ENCODE measurements at regions not wholly inside any gene's neighbourhood (a gene's known extent, or its start where the extent isn't known, plus 50 kb on each side); places are given as distances from the start of the nearest gene placed in this dataset.

- TF ChIP-seq SMARCA5 (IDR thresholded peaks at IDR 0.05) = no peak
Observed at GRCh38 chr18:29154758-29155725, 978.1 kb upstream of the CDH2 start (continued).

- BruUV-seq (replicated peaks) = no TSS peak
- in situ Hi-C loops (cut with MboI) = no loop called here
- Histone ChIP-seq H3K4me2 (ENCODE audit: control insufficient read depth, insufficient read depth) (no peak overlapping the region), H3K4me3 (no peak overlapping the region), H3K79me2 (ENCODE audit: control insufficient read depth, insufficient read depth, low read length) (no peaks in the 10 kb centered on the region), H3K9ac (ENCODE audit: control insufficient read depth, insufficient read depth, low read length) (no peak overlapping the region), H4K20me1 (ENCODE audit: control insufficient read depth, insufficient read depth) (no peaks in the 10 kb centered on the region), H3K27ac (ENCODE audit: control insufficient read depth, insufficient read depth) (no peak overlapping the region), H3K4me1 (ENCODE audit: control insufficient read depth, insufficient read depth, low read length) (no peaks in the 10 kb centered on the region), H3K9me3 (replicated peaks; ENCODE audit: control insufficient read depth, insufficient read depth, low read length) (no peaks in the 10 kb centered on the region), H3K36me3 (ENCODE audit: control insufficient read depth in 2 of 2, insufficient read depth in 2 of 2, low read length in 1 of 2) (no peaks in the 10 kb centered on the region), H3K27me3 (replicated peaks in 1 of 2; ENCODE audit: control insufficient read depth in 2 of 2, insufficient read depth in 2 of 2, low read length in 1 of 2) (no peaks in the 10 kb centered on the region), H2AFZ (ENCODE audit: control insufficient read depth, low read depth, low read length) (no peak overlapping the region)
- intact Hi-C loops (cut with micrococcal nuclease; ENCODE audit: unreplicated experiment) = no loop called here
- POLR2A ChIA-PET = no interaction called here
- FAIRE-seq (no peak), ATAC-seq (no peak), DNase-seq (ENCODE audit: low read depth, low spot score) (no peak)
- 82% methylated on average over 1 of the region's 1 CpG for WGBS (ENCODE audit: insufficient coverage, insufficient replicate concordance, low lambda C conversion rate, missing lambda C conversion rate)
- SMC1A ChIA-PET (ENCODE audit: uncharacterized antibody, unreplicated experiment) = no interaction called here
- RAD21 ChIA-PET (ENCODE audit: unreplicated experiment) = no interaction called here
- CTCF ChIA-PET = no interaction called here
- TF ChIP-seq PAX5 (IDR thresholded peaks at IDR 0.05; ENCODE audit: borderline replicate concordance, low read depth, low read length) (no peak), BCL11A (IDR thresholded peaks at IDR 0.05; ENCODE audit: low read depth, low read length) (no peak), CTCF (IDR thresholded peaks at IDR 0.05 in 2 of 3, conservative IDR thresholded peaks at IDR 0.05 in 1 of 3; ENCODE audit: control insufficient read depth in 2 of 3, extremely low read depth in 1 of 3, insufficient read depth in 1 of 3, low read depth in 3 of 3, low read length in 3 of 3) (no peak), RBBP5 (conservative IDR thresholded peaks at IDR 0.05) (no peak), ASH2L (IDR thresholded peaks at IDR 0.05; ENCODE audit: borderline replicate concordance, low read depth) (no peak), NR2F1 (conservative IDR thresholded peaks at IDR 0.05) (no peak), TAF1 (IDR thresholded peaks at IDR 0.05; ENCODE audit: borderline replicate concordance, low read depth, low read length) (no peak), ATF7 (IDR thresholded peaks at IDR 0.05; ENCODE audit: low read depth) (no peak), RB1 (IDR thresholded peaks at IDR 0.05; ENCODE audit: borderline replicate concordance) (no peak), E2F8 (IDR thresholded peaks at IDR 0.05; ENCODE audit: low read depth, partially characterized antibody) (no peak), MYB (IDR thresholded peaks at IDR 0.05; ENCODE audit: borderline replicate concordance, low read depth, low read length) (no peak), IRF4 (IDR thresholded peaks at IDR 0.05; ENCODE audit: low read depth, low read length) (no peak), SUPT20H (IDR thresholded peaks at IDR 0.05; ENCODE audit: borderline replicate concordance, control insufficient read depth, low read depth, low read length) (no peak), POU2F2 (IDR thresholded peaks at IDR 0.05; ENCODE audit: borderline replicate concordance, low read depth, low read length) (no peak), SPI1 (IDR thresholded peaks at IDR 0.05; ENCODE audit: borderline replicate concordance, insufficient read depth, low read depth, low read length) (no peak)
Observed at GRCh38 chr18:29154196-29154757, 977.3 kb upstream of the CDH2 start.
